Activated naive CD4-positive, alpha-beta T cell treated with anti-CD3 and anti-CD28 coated beads, Interleukin-2, amount 10 ng/mL, durations not matched to agents 7 days and 5 days (primary cell): ENCODE measurements at regions not wholly inside any gene's neighbourhood (a gene's known extent, or its start where the extent isn't known, plus 50 kb on each side); places are given as distances from the start of the nearest gene placed in this dataset.

ENCODE experiments used
- CTCF ChIA-PET: fragments of 350-600 bp; sonication (Branson Sonifier 250); formaldehyde crosslinking; loops from one replicate; lab custom pipeline; 2021; ENCODE audit warnings: antibody characterized with exemption; lab: Charles Lee
- DNase-seq: peaks from one replicate; pipeline ENCODE4 v3.0.0-alpha.2; 2020
- H3K27ac Mint-ChIP-seq: one replicate; pipeline ENCODE4 v1.8.0; 2021; ENCODE audit warnings: mild to moderate bottlenecking, moderate library complexity, mixed read lengths
- H3K27me3 Mint-ChIP-seq: one replicate; pipeline ENCODE4 v1.8.0; 2021; ENCODE audit warnings: mild to moderate bottlenecking, mixed read lengths
- H3K36me3 Mint-ChIP-seq: one replicate; pipeline ENCODE4 v1.8.0; 2021; ENCODE audit warnings: mixed read lengths
- H3K4me1 Mint-ChIP-seq: one replicate; pipeline ENCODE4 v1.8.0; 2021; ENCODE audit warnings: mixed read lengths
- H3K4me3 Mint-ChIP-seq: one replicate; pipeline ENCODE4 v1.8.0; 2021; ENCODE audit warnings: mild to moderate bottlenecking, moderate library complexity, mixed read lengths
- H3K9me3 Mint-ChIP-seq: one replicate; pipeline ENCODE4 v1.8.0; 2021; ENCODE audit warnings: mixed read lengths

DNA sequence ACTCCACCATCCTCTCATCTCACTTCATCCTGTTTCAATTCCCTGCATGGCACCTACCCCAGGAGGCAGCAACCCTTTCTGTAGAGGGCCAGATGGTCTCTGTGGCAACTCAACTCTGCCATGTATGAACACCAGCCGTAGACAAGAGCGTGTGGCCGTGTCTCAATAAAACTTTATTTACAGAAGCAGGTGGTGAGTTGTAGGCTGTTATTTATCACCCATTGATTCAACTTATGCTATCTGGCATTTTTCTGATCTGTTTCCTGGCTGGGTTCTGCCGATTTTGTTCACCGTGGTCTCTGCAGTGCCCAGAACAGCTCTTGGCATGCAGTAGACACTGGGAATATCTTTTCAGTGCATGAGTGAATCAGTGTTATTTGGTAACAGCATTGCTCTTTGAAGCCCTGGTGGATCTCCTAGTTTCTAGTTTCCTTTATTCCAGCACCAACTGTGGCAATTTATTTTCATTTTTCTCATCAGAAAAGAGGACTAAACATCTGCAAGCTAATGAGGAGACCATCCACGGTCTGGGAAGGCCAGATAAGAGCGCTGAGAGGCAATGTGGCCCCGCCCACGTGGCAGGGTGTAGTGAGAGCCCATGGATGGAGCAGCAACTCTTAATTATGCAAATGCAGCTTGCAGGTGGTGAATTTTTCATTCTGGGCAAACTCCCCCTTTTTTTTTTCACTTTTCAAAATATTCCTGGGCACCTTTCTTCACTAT is 77.9 kb downstream of the CTSL start:
- no peaks in the 10 kb centered on the region for H3K4me1 Mint-ChIP-seq
- H3K27me3 Mint-ChIP-seq: peaks cover 21% of the 10 kb centered on the region
- H3K4me3 Mint-ChIP-seq: no peak overlapping the region
- no peak for DNase-seq
- H3K36me3 Mint-ChIP-seq: no peaks in the 10 kb centered on the region
- CTCF ChIA-PET: no interaction called here
- H3K9me3 Mint-ChIP-seq: no peaks in the 10 kb centered on the region
- H3K27ac Mint-ChIP-seq: no peak overlapping the region

DNA sequence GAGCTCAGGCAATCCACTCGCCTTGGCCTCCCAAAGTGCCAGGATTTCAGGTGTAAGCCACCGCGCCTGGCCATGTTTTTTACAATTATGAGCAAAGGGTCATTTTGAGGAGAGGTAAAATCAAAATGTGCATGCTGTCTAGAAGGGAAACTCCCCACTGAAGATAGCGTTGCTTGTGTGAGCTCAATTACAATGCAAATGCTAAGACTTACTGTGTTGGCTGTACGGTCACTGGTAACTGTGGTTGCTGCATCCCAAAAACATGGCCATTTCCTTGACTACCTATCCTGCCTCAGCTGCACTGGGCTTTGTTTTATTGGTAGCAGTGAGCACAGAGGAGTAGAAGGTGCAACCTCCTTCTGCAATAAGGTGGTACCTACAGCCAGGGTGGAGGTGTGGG is 77.4 kb upstream of the SPATA31E1 start:
- Mint-ChIP-seq H3K4me3 (no peak overlapping the region), H3K27me3 (peaks cover 21% of the 10 kb centered on the region), H3K4me1 (no peaks in the 10 kb centered on the region), H3K27ac (no peak overlapping the region), H3K36me3 (no peaks in the 10 kb centered on the region), H3K9me3 (no peaks in the 10 kb centered on the region)
- DNase-seq: no peak
- CTCF ChIA-PET: no interaction called here

DNA sequence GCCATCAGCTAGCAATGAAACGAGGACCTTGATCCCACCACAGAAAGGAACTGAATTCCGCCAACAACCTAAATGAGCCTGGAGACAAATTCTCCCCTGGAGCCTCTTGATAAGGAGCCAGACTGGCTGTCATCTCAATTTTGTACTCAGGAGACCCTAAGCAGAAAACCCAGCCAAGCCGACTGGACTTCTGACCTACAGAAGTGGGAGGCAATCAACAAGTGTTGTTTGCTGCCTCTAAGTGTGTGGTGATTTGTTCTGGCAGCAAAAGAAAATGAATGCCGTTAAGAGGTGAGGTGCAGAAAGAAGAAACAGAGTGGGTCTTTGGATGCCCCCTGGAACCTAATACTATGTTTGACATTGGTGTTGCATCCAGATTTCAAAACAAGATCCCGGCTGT is 72.7 kb upstream of the SPATA31E1 start:
- no peak for DNase-seq
- Mint-ChIP-seq H3K4me1 (peaks cover 11% of the 10 kb centered on the region), H3K36me3 (no peaks in the 10 kb centered on the region), H3K9me3 (no peaks in the 10 kb centered on the region), H3K27ac (no peak overlapping the region), H3K4me3 (no peak overlapping the region), H3K27me3 (peaks cover 18% of the 10 kb centered on the region)
- CTCF ChIA-PET: interaction anchor here (4.4 kb wide), 1 partner anchor 133 kb away, joined by 17 read pairs; no protein-coding TSS in a partner anchor

DNA sequence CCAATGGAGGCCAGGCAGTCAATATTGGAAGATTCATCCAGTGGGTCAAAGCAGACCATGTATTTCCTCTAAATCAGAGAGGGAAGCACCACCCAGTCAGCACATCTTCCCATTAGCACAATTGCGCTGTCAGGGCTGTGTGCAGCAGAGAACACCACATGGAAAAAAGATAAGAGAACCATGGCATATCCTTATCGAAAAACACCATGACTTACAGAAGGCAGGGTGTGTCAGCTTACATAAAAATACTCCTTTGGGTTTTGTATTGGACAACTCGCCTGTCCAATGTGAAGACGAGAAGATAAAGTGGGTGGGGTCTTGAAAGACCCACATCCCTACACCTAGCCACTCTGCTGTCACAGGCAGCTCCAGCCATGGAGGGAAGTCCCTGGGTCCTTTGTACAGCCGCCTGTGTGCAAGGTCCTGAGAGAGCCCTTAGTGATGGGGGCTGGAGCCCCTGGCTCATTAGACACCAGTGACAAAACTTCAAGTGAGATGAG is 71.9 kb upstream of the SPATA31E1 start:
- DNase-seq: no peak
- no peak overlapping the region for H3K4me3 Mint-ChIP-seq
- CTCF ChIA-PET: interaction anchor here (4.4 kb wide), 1 partner anchor 133 kb away, joined by 17 read pairs; no protein-coding TSS in a partner anchor
- H3K4me1 Mint-ChIP-seq: peaks cover 11% of the 10 kb centered on the region
- H3K9me3 Mint-ChIP-seq: no peaks in the 10 kb centered on the region
- no peak overlapping the region for H3K27ac Mint-ChIP-seq
- H3K36me3 Mint-ChIP-seq: no peaks in the 10 kb centered on the region
- peaks cover 16% of the 10 kb centered on the region for H3K27me3 Mint-ChIP-seq

DNA sequence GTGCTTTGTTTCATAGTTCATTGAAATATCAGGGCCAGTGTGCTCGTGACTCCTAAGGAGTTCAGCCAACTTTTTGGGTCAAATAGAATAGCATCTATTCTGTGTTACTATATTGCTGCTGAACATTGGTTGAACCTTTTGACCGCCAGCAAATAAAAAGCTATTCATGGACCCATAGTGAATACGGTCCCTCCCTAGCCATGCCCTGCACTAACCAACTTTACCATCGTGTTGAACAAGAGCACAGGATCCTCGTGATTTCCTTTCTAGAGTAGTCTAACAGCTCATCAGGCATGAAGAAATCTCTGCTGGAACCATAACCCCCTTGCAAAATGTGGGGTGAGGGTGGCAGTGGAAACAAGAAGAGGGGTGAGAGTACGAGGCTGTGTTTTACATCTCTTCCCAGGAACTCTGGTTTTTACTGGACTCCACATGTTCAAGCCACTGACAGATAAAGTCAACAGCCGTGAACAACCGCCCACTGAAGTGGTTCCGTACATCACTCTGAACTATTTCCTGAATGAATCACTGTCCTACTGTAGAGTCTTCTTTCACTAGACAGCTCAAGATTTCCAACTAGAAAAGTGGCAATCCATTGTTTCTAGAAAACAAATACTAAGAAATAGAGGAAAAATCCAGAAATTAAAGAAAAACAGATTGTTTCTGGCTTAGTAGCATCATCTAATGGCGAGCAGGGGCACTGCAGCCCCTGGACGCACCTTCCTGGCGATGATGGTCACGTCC is 70.1 kb upstream of the SPATA31E1 start:
- H3K27ac Mint-ChIP-seq: no peak overlapping the region
- H3K36me3 Mint-ChIP-seq: no peaks in the 10 kb centered on the region
- H3K4me1 Mint-ChIP-seq: peaks cover 11% of the 10 kb centered on the region
- no peak overlapping the region for H3K4me3 Mint-ChIP-seq
- peaks cover 7% of the 10 kb centered on the region for H3K27me3 Mint-ChIP-seq
- CTCF ChIA-PET: interaction anchor here (1.0 to 4.4 kb wide), 3 partner anchors 132 to 135 kb away, joined by 3 to 17 read pairs (median 8); no protein-coding TSS in a partner anchor
- H3K9me3 Mint-ChIP-seq: no peaks in the 10 kb centered on the region
- DNase-seq: no peak

DNA sequence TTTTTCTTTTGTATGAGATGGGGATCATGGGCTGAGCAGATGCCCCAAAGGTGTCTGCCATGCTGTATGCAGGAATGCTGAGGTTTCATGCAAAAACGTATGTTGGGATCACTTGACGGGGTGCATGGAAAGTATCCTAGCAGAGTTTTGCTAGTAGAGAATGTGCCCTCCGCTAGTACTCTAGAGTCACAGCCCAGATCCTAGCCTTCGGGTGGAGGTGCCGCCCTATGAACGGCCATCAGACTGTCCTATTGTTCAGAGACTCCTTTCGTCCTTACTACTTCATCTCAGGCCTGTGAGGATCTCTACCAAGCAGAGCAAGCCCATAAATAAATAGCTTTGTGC is 69.6 kb upstream of the SPATA31E1 start:
- H3K4me1 Mint-ChIP-seq: peaks cover 11% of the 10 kb centered on the region
- no peaks in the 10 kb centered on the region for H3K9me3 Mint-ChIP-seq
- CTCF ChIA-PET: interaction anchor here (1.0 to 4.4 kb wide), 3 partner anchors 132 to 136 kb away, joined by 3 to 17 read pairs (median 8); no protein-coding TSS in a partner anchor
- no peaks in the 10 kb centered on the region for H3K36me3 Mint-ChIP-seq
- no peak for DNase-seq
- no peak overlapping the region for H3K27ac Mint-ChIP-seq
- no peak overlapping the region for H3K4me3 Mint-ChIP-seq
- peaks cover 7% of the 10 kb centered on the region for H3K27me3 Mint-ChIP-seq

- no peaks in the 10 kb centered on the region for H3K9me3 Mint-ChIP-seq
- peaks cover 5% of the 10 kb centered on the region for H3K27me3 Mint-ChIP-seq
- H3K36me3 Mint-ChIP-seq: no peaks in the 10 kb centered on the region
- DNase-seq: no peak
- CTCF ChIA-PET: interaction anchor here (0.8 kb wide), 1 partner anchor 23 kb away, joined by 4 read pairs; no protein-coding TSS in a partner anchor
- no peak overlapping the region for H3K27ac Mint-ChIP-seq
- H3K4me1 Mint-ChIP-seq: peaks cover 11% of the 10 kb centered on the region
- H3K4me3 Mint-ChIP-seq: no peak overlapping the region
These were observed 66.6 kb upstream of the SPATA31E1 start for GRCh38 chr9:87816036-87816435.

DNA sequence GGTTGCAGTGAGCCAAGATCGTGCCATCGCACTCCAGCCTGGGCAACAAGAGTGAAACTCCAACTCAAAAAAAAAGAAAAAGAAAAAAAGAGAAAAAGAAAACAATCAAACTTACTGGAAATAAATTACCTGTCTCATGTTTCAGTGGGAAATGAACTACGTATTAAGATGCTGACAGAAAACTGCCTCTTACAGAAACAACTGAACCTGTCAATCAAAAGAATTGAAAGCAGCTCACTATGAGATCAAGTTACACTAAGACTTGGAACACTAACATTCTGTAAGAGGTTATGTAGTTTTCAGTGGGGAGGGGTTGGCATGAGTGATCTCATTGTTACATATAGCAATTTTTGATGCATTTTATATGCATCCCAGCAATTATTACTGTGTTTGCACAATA is 64.4 kb upstream of the SPATA31E1 start:
- no peak overlapping the region for H3K4me3 Mint-ChIP-seq
- peaks cover 2% of the 10 kb centered on the region for H3K9me3 Mint-ChIP-seq
- no peak overlapping the region for H3K27ac Mint-ChIP-seq
- peaks cover 9% of the 10 kb centered on the region for H3K27me3 Mint-ChIP-seq
- CTCF ChIA-PET: no interaction called here
- no peak for DNase-seq
- H3K36me3 Mint-ChIP-seq: no peaks in the 10 kb centered on the region
- H3K4me1 Mint-ChIP-seq: no peaks in the 10 kb centered on the region

DNA sequence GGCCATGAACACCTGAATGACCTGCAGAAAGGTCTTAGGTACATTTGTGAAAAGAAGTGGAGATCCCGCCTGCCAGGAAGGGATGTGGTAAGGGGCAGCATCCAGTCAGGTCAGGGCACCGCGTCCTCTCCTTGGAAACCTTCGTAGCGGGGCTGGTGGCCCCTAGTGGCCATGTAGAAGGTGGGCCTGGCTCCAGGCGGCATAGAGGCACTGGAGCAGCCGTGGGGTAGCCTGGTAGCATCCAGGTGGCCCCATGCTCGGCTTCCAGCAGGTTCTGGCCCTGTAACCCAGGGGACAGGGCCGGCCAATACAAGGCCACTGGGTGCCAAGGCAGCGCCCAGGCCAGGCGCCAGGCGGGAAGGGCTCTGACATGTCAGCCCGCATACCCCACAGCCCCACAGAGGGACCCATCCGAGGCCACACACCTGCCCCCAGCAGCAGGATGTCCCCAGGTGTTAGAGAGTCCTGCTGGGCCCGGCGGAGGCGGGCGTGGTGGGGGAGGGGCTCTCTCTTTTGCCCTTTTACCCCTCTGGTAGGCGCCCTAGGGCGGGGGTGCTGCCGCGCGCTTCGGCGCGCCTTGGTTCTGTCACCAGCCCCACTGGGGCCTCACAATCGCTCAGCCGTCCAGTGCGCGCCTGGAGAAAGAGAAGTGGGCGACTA is 58.3 kb upstream of the SPATA31E1 start:
- Mint-ChIP-seq H3K36me3 (no peaks in the 10 kb centered on the region), H3K27me3 (peaks cover 9% of the 10 kb centered on the region), H3K4me3 (no peak overlapping the region), H3K4me1 (no peaks in the 10 kb centered on the region), H3K27ac (no peak overlapping the region), H3K9me3 (peaks cover 2% of the 10 kb centered on the region)
- CTCF ChIA-PET: no interaction called here
- DNase-seq: no peak

DNA sequence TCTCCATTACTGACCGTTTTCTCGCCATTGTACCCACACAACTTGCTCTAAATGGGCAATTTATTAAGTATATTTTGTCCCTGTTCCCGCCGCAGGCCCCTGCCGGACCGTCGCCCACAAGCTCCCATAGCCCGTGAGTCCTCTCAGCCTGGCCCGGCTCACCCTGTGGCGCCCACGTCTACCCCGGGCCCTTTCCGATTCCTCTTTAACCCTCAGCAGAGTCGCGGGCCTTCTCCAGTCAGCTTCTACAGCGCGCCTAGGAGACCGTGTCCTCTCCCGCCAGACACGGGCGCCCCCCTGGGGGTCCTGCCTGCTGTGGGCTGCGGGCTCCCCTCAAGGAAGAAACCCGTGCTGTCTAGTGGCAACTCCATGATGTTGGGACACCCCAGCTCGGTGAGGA is 57.8 kb upstream of the SPATA31E1 start:
- Mint-ChIP-seq H3K27ac (no peak overlapping the region), H3K4me1 (no peaks in the 10 kb centered on the region), H3K27me3 (peaks cover 9% of the 10 kb centered on the region), H3K4me3 (no peak overlapping the region), H3K9me3 (peaks cover 2% of the 10 kb centered on the region), H3K36me3 (no peaks in the 10 kb centered on the region)
- no peak for DNase-seq
- CTCF ChIA-PET: no interaction called here

- H3K27ac Mint-ChIP-seq: no peak overlapping the region
- DNase-seq: no peak
- no peaks in the 10 kb centered on the region for H3K4me1 Mint-ChIP-seq
- no peaks in the 10 kb centered on the region for H3K36me3 Mint-ChIP-seq
- H3K4me3 Mint-ChIP-seq: no peak overlapping the region
- peaks cover 7% of the 10 kb centered on the region for H3K27me3 Mint-ChIP-seq
- peaks cover 2% of the 10 kb centered on the region for H3K9me3 Mint-ChIP-seq
- CTCF ChIA-PET: no interaction called here
These were observed 56.3 kb upstream of the SPATA31E1 start for GRCh38 chr9:87826331-87826730.

DNA sequence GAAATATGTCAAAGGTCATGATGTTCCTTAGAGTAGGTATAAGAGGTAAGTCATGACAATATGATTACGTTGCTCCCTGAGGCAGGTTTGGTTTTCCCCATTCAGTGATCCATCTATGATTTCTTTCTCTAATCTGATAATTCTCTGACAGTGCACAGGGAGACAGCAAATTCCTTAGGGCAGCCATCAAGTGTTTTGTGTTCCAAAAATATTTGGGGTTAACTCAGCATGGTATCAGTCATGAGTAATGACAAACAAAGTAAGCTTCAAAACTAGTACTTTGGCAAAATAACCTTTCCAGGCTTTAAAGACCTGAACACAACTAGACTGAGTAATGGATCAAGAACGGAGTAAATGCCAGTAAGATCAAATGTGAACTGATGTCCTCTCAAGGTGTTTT is 55.3 kb upstream of the SPATA31E1 start:
- Mint-ChIP-seq H3K4me3 (no peak overlapping the region), H3K9me3 (peaks cover 2% of the 10 kb centered on the region), H3K27ac (no peak overlapping the region), H3K36me3 (no peaks in the 10 kb centered on the region), H3K4me1 (no peaks in the 10 kb centered on the region), H3K27me3 (peaks cover 4% of the 10 kb centered on the region)
- CTCF ChIA-PET: no interaction called here
- DNase-seq: no peak

DNA sequence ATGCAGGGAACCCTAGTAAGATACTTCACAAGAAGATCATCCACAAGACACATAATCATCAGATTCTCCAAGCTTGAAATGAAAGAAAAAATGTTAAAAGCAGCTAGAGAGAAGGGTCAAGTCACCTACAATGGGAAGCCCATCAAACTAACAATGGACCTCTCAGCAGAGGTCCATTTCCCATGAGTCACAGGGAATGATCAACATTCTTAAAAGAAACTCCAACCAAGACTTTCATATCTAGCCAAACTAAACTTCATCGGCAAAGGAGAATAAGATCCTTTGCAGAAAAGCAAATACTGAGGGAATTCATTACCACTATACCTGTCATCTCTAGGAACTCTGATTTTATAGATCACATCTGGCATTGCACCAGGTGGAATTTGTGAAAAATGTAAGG is 52.9 kb upstream of the SPATA31E1 start:
- Mint-ChIP-seq H3K4me3 (no peak overlapping the region), H3K27ac (no peak overlapping the region), H3K9me3 (no peaks in the 10 kb centered on the region), H3K4me1 (no peaks in the 10 kb centered on the region), H3K27me3 (peaks cover 4% of the 10 kb centered on the region), H3K36me3 (no peaks in the 10 kb centered on the region)
- CTCF ChIA-PET: no interaction called here
- DNase-seq: no peak

DNA sequence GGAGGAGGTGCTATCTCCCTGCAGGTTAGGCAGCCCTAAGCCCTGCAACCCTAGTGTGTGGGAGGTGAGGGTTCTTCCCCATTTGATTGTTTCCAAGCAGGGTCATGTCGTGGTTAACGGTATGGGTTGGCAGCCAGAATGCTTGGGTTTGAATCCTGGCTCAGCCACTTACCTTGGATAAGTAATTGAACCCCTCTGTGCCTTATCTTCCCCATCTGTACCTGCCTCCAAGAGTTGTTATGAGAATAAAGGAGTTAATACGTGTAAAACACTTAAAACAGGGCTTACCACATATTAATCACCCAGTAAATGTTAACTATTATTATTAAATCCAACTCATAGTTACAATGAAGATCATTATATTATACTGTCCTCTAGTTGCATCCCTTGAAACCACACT is 52.2 kb upstream of the SPATA31E1 start:
- H3K9me3 Mint-ChIP-seq: no peaks in the 10 kb centered on the region
- no peak overlapping the region for H3K4me3 Mint-ChIP-seq
- no peak for DNase-seq
- CTCF ChIA-PET: no interaction called here
- no peaks in the 10 kb centered on the region for H3K36me3 Mint-ChIP-seq
- no peaks in the 10 kb centered on the region for H3K4me1 Mint-ChIP-seq
- H3K27ac Mint-ChIP-seq: no peak overlapping the region
- peaks cover 4% of the 10 kb centered on the region for H3K27me3 Mint-ChIP-seq
